ENCODE measurements at regions not wholly inside any gene's neighbourhood (a gene's known extent, or its start where the extent isn't known, plus 50 kb on each side); places are given as distances from the start of the nearest gene placed in this dataset.

GRCh38 chr4:8771666-8772065 lies 100.0 kb downstream of the HMX1 start:
- TF ChIP-seq TCF4 (CRISPR knock-in tag; IDR thresholded peaks at IDR 0.05; ENCODE audit: borderline replicate concordance) (no peak), CREB5 (CRISPR knock-in tag; IDR thresholded peaks at IDR 0.05; ENCODE audit: low read depth) (no peak), POU6F1 (CRISPR knock-in tag; IDR thresholded peaks at IDR 0.05; ENCODE audit: borderline replicate concordance, low read depth) (no peak), CSRNP3 (CRISPR knock-in tag; IDR thresholded peaks at IDR 0.05) (no peak)
- ATAC-seq: no peak

- no peak for ATAC-seq
- no peak for TF ChIP-seq TOX (CRISPR knock-in tag; IDR thresholded peaks at IDR 0.05; ENCODE audit: borderline replicate concordance)
These were observed 100.4 kb downstream of the HMX1 start for GRCh38 chr4:8771258-8771590.

- TF ChIP-seq PATZ1 (CRISPR knock-in tag; IDR thresholded peaks at IDR 0.05; ENCODE audit: borderline replicate concordance): no peak
- TF ChIP-seq SNAI2 (CRISPR knock-in tag; IDR thresholded peaks at IDR 0.05): no peak
- no peak for TF ChIP-seq ZC3H10 (CRISPR knock-in tag; IDR thresholded peaks at IDR 0.05)
- no peak for TF ChIP-seq TCF4 (CRISPR knock-in tag; IDR thresholded peaks at IDR 0.05; ENCODE audit: borderline replicate concordance)
- no peak for TF ChIP-seq ZNF70 (CRISPR knock-in tag; IDR thresholded peaks at IDR 0.05)
- no peak for TF ChIP-seq ZFP3 (CRISPR knock-in tag; IDR thresholded peaks at IDR 0.05)
- no peak for TF ChIP-seq OSR1 (CRISPR knock-in tag; IDR thresholded peaks at IDR 0.05)
- TF ChIP-seq TSHZ2 (CRISPR knock-in tag; IDR thresholded peaks at IDR 0.05): no peak
- no peak for TF ChIP-seq ZFP30 (CRISPR knock-in tag; IDR thresholded peaks at IDR 0.05)
- TF ChIP-seq BACH2 (CRISPR knock-in tag; IDR thresholded peaks at IDR 0.05; ENCODE audit: borderline replicate concordance): no peak
- no peak for TF ChIP-seq CSDC2 (CRISPR knock-in tag; IDR thresholded peaks at IDR 0.05)
- ATAC-seq: no peak
These were observed 101.0 kb downstream of the HMX1 start for GRCh38 chr4:8770518-8771257.

GRCh38 chr4:8769645-8770517 lies 101.8 kb downstream of the HMX1 start:
- no peak for ATAC-seq
- no peak for TF ChIP-seq CSDC2 (CRISPR knock-in tag; IDR thresholded peaks at IDR 0.05)
- no peak for TF ChIP-seq ESRRG (CRISPR knock-in tag; IDR thresholded peaks at IDR 0.05)
- no peak for TF ChIP-seq PPARA (CRISPR knock-in tag; IDR thresholded peaks at IDR 0.05; ENCODE audit: borderline replicate concordance)
- no peak for TF ChIP-seq RARB (CRISPR knock-in tag; IDR thresholded peaks at IDR 0.05)
- no peak for TF ChIP-seq ZFP30 (CRISPR knock-in tag; IDR thresholded peaks at IDR 0.05)
- TF ChIP-seq ZNF565 (CRISPR knock-in tag; conservative IDR thresholded peaks at IDR 0.05; ENCODE audit: low read depth): no peak
- no peak for TF ChIP-seq BACH2 (CRISPR knock-in tag; IDR thresholded peaks at IDR 0.05; ENCODE audit: borderline replicate concordance)
- TF ChIP-seq ZNF70 (CRISPR knock-in tag; IDR thresholded peaks at IDR 0.05): no peak
- no peak for TF ChIP-seq PATZ1 (CRISPR knock-in tag; IDR thresholded peaks at IDR 0.05; ENCODE audit: borderline replicate concordance)
